PFSK-1 (cell line): ENCODE measurements at regions not wholly inside any gene's neighbourhood (a gene's known extent, or its start where the extent isn't known, plus 50 kb on each side); places are given as distances from the start of the nearest gene placed in this dataset.

Experiments
- FOXP2 ChIP-seq: optimal IDR thresholded peaks from 2 replicates; pipeline ENCODE3; 2011; ENCODE audit warnings: borderline replicate concordance, control low read depth, inconsistent platforms; ENCODE audit not compliant: insufficient read depth; ENCODE audit errors: extremely low read length, extremely low read depth
- POLR2AphosphoS5 ChIP-seq: IDR thresholded peaks from 2 replicates; pipeline ENCODE4 v1.6.1; 2012; ENCODE audit warnings: low read depth, mild to moderate bottlenecking, control low read depth, low read length, moderate library complexity
- REST ChIP-seq, 2 experiments: IDR thresholded peaks; 2 replicates each; pipeline versions ENCODE4 v1.6.1 to v1.8.0; 2011 to 2012; ENCODE audit warnings: low read depth in 2 of 2, low read length in 2 of 2, control low read depth in 1 of 2, inconsistent platforms in 1 of 2, mild to moderate bottlenecking in 1 of 2, moderate library complexity in 1 of 2; ENCODE audit not compliant: insufficient read depth in 1 of 2
- SIN3A ChIP-seq: IDR thresholded peaks from 2 replicates; pipeline ENCODE4 v1.6.1; 2012; ENCODE audit warnings: mild to moderate bottlenecking, low read length, moderate library complexity, borderline replicate concordance; ENCODE audit not compliant: insufficient read depth
- TAF1 ChIP-seq: IDR thresholded peaks from 2 replicates; pipeline ENCODE4 v1.6.1; 2012; ENCODE audit warnings: low read length, control low read depth, borderline replicate concordance; ENCODE audit not compliant: insufficient read depth

GRCh38 chr5:110909415-110909814, 162.1 kb upstream of the TSLP start:
- TF ChIP-seq REST (IDR thresholded peaks at IDR 0.05; ENCODE audit: insufficient read depth in 1 of 2, low read depth in 2 of 2, low read length in 2 of 2) (no peak), POLR2AphosphoS5 (no peak), TAF1 (no peak), FOXP2 (no peak), SIN3A (no peak)

GRCh38 chr5:110909950-110910349, 161.6 kb upstream of the TSLP start:
- TF ChIP-seq FOXP2 (no peak), POLR2AphosphoS5 (no peak), TAF1 (no peak), SIN3A (no peak), REST (IDR thresholded peaks at IDR 0.05; ENCODE audit: insufficient read depth in 1 of 2, low read depth in 2 of 2, low read length in 2 of 2) (no peak)

- TF ChIP-seq FOXP2 = no peak
- TF ChIP-seq SIN3A = no peak
- no peak for TF ChIP-seq POLR2AphosphoS5
- TF ChIP-seq REST (IDR thresholded peaks at IDR 0.05; ENCODE audit: insufficient read depth in 1 of 2, low read depth in 2 of 2, low read length in 2 of 2) = no peak
- TF ChIP-seq TAF1 = no peak
Observed at GRCh38 chr5:110913221-110913620, 158.3 kb upstream of the TSLP start.

- TF ChIP-seq POLR2AphosphoS5 = no peak
- TF ChIP-seq SIN3A = no peak
Observed at GRCh38 chr5:110916381-110917049, 155.0 kb upstream of the TSLP start.

GRCh38 chr5:110917161-110917875, 154.2 kb upstream of the TSLP start:
- TF ChIP-seq SIN3A (no peak), TAF1 (no peak), FOXP2 (no peak), POLR2AphosphoS5 (no peak), REST (IDR thresholded peaks at IDR 0.05; ENCODE audit: insufficient read depth in 1 of 2, low read depth in 2 of 2, low read length in 2 of 2) (no peak)
